GM12865 (cell line): ENCODE measurements at regions not wholly inside any gene's neighbourhood (a gene's known extent, or its start where the extent isn't known, plus 50 kb on each side); places are given as distances from the start of the nearest gene placed in this dataset.

ENCODE experiments used
- DNase-seq: peaks from one replicate; pipeline ENCODE4 v3.0.0; 2010; ENCODE audit warnings: low read depth
- H3K4me3 ChIP-seq: 2 replicates; pipeline ENCODE4 v1.5.1; 2011; ENCODE audit warnings: mild to moderate bottlenecking, low read depth, low read length, control low read depth
- CTCF ChIP-seq: IDR thresholded peaks from 2 replicates; pipeline ENCODE4 v1.5.1; 2011; ENCODE audit warnings: low read length, control low read depth, low read depth, inconsistent platforms; ENCODE audit not compliant: insufficient read depth; ENCODE audit errors: missing control alignments

GRCh38 chr20:22341508-22341907 lies 242.9 kb downstream of the FOXA2 start:
- no peak for TF ChIP-seq CTCF
- H3K4me3 ChIP-seq, result no peak overlapping the region
- DNase-seq, result no peak

GRCh38 chr20:22339946-22340345 lies 244.4 kb downstream of the FOXA2 start:
- DNase-seq, result no peak

GRCh38 chr20:22339091-22339881 lies 245.1 kb downstream of the FOXA2 start:
- no peak overlapping the region for H3K4me3 ChIP-seq
- TF ChIP-seq CTCF, result peak; percentile 67
- DNase-seq, result peak; percentile 71

More at GRCh38 chr20:22339946-22340345, 244.4 kb downstream of the FOXA2 start:
- no peak for TF ChIP-seq CTCF
- no peak overlapping the region for H3K4me3 ChIP-seq

GRCh38 chr20:22338140-22338708 lies 246.1 kb downstream of the FOXA2 start:
- DNase-seq, result no peak
- no peak for TF ChIP-seq CTCF
- H3K4me3 ChIP-seq, result no peak overlapping the region

GRCh38 chr20:22335210-22335609 lies 249.2 kb downstream of the FOXA2 start:
- no peak overlapping the region for H3K4me3 ChIP-seq
- DNase-seq, result no peak
- no peak for TF ChIP-seq CTCF

GRCh38 chr20:22333885-22334545 lies 250.4 kb downstream of the FOXA2 start:
- DNase-seq, result peak; percentile 68
- H3K4me3 ChIP-seq, result no peak overlapping the region
- TF ChIP-seq CTCF, result peak; percentile 74
